Body of pancreas (tissue), 4 donors: ENCODE measurements at regions not wholly inside any gene's neighbourhood (a gene's known extent, or its start where the extent isn't known, plus 50 kb on each side); places are given as distances from the start of the nearest gene placed in this dataset.

ENCODE experiments used
- ATAC-seq: fragments of 150-250 bp; one replicate; pipeline ENCODE4 v1.9.1; 2016
- DNase-seq, 4 donors: peaks; one replicate each; pipeline ENCODE4 v3.0.0-alpha.2; 2019
- H3K27ac ChIP-seq, 4 donors: fragments of 200-600 bp; sonication (generic); 1 replicate in 3 of 4; 2 replicates in 1 of 4; pipeline versions ENCODE4 v1.5.1 to v1.6.1; 2016 to 2019; ENCODE audit warnings: mild to moderate bottlenecking in 1 of 4, mixed read lengths in 1 of 4, moderate library complexity in 1 of 4
- H3K27me3 ChIP-seq, 2 donors: fragments of 200-600 bp; sonication (generic); one replicate each; pipeline ENCODE4 v1.6.0; 2016; ENCODE audit warnings: mild to moderate bottlenecking in 1 of 2
- H3K36me3 ChIP-seq, 2 donors: fragments of 200-600 bp; sonication (generic); replicated peaks in 1 of 2; 2 replicates each; pipeline ENCODE4 v1.5.1; 2016; ENCODE audit warnings: low read depth in 2 of 2; ENCODE audit not compliant: insufficient read depth in 1 of 2
- H3K4me1 ChIP-seq: fragments of 200-600 bp; sonication (generic); one replicate; pipeline ENCODE4 v1.6.0; 2016
- H3K4me3 ChIP-seq, 2 donors: fragments of 200-600 bp; sonication (generic); 1 replicate in 1 of 2; 2 replicates in 1 of 2; pipeline ENCODE4 v1.5.1; 2016 to 2019
- H3K9me3 ChIP-seq, 3 donors: fragments of 200-600 bp; sonication (generic); 1 replicate in 2 of 3; 2 replicates in 1 of 3; pipeline ENCODE4 v1.5.1; 2016
- CTCF ChIP-seq, 7 experiments: fragments of 450-650 bp in 4 of 7; fragments of 200-600 bp in 3 of 7; sonication (generic) in 3 of 7; IDR thresholded peaks; one replicate each; pipeline ENCODE4 v1.5.1; 2016 to 2019; ENCODE audit warnings: antibody characterized with exemption in 7 of 7
- POLR2A ChIP-seq, 3 donors: fragments of 450-650 bp; IDR thresholded peaks; one replicate each; pipeline ENCODE4 v1.6.1; 2016; ENCODE audit warnings: antibody characterized with exemption in 3 of 3, mild to moderate bottlenecking in 2 of 3
- WGBS, 2 donors: methylation state at CpG; one replicate each; pipeline ENCODE4 v1.1.5; 2017; 5-methylcytosine and 5-hydroxymethylcytosine counted together
- intact Hi-C: fragments of 100-400 bp; cut with DNase I; formaldehyde crosslinking; loops from one replicate; pipeline ENCODE4 v1.15.1; 2023

- Histone ChIP-seq H3K4me3 (no peak overlapping the region), H3K27ac (no peak overlapping the region), H3K36me3 (no peaks in the 10 kb centered on the region), H3K4me1 (no peaks in the 10 kb centered on the region), H3K27me3 (no peaks in the 10 kb centered on the region), H3K9me3 (no peaks in the 10 kb centered on the region)
- DNase-seq (no peak), ATAC-seq (no peak)
- 49 to 69% methylated on average over 1 of the region's 1 CpG for WGBS, 2 donors
- intact Hi-C loops = no loop called here
- TF ChIP-seq CTCF (IDR thresholded peaks at IDR 0.05) = no peak
- no peak for TF ChIP-seq POLR2A (IDR thresholded peaks at IDR 0.05)
Observed at GRCh38 chr3:191889756-191890155, 428.8 kb downstream of the PYDC2 start.

GRCh38 chr3:191894406-191894805 is 433.4 kb downstream of the PYDC2 start:
- DNase-seq = no peak
- Histone ChIP-seq H3K27me3 (no peaks in the 10 kb centered on the region), H3K36me3 (no peaks in the 10 kb centered on the region), H3K4me1 (no peaks in the 10 kb centered on the region), H3K27ac (no peak overlapping the region), H3K4me3 (no peak overlapping the region), H3K9me3 (no peaks in the 10 kb centered on the region)
- 10 to 19% methylated on average over 1 of the region's 1 CpG for WGBS, 2 donors
- no peak for ATAC-seq
- intact Hi-C loops = no loop called here
- TF ChIP-seq CTCF (IDR thresholded peaks at IDR 0.05) = no peak
- no peak for TF ChIP-seq POLR2A (IDR thresholded peaks at IDR 0.05)

GRCh38 chr3:191901741-191902140 is 440.8 kb downstream of the PYDC2 start:
- Histone ChIP-seq H3K9me3 (no peaks in the 10 kb centered on the region), H3K4me3 (no peak overlapping the region), H3K27me3 (no peaks in the 10 kb centered on the region), H3K27ac (no peak overlapping the region), H3K4me1 (no peaks in the 10 kb centered on the region), H3K36me3 (no peaks in the 10 kb centered on the region)
- no peak for TF ChIP-seq POLR2A (IDR thresholded peaks at IDR 0.05)
- intact Hi-C loops = no loop called here
- WGBS, 2 donors = 45 to 62% methylated on average over 2 of the region's 2 CpGs
- ATAC-seq (no peak), DNase-seq (no peak)

GRCh38 chr3:191912616-191913204 is 451.7 kb downstream of the PYDC2 start:
- Histone ChIP-seq H3K27ac (no peak overlapping the region), H3K9me3 (no peaks in the 10 kb centered on the region), H3K36me3 (no peaks in the 10 kb centered on the region), H3K4me3 (no peak overlapping the region), H3K4me1 (no peaks in the 10 kb centered on the region), H3K27me3 (no peaks in the 10 kb centered on the region)
- TF ChIP-seq CTCF (IDR thresholded peaks at IDR 0.05) (no peak), POLR2A (IDR thresholded peaks at IDR 0.05) (no peak)
- intact Hi-C loops = no loop called here
- WGBS, 2 donors = 51 to 67% methylated on average over 11 of the region's 11 CpGs
- DNase-seq = no peak
- no peak for ATAC-seq

GRCh38 chr3:191915712-191916111 is 454.7 kb downstream of the PYDC2 start:
- 55 to 59% methylated on average over 2 of the region's 2 CpGs for WGBS, 2 donors
- Histone ChIP-seq H3K9me3 (no peaks in the 10 kb centered on the region), H3K27me3 (no peaks in the 10 kb centered on the region), H3K36me3 (no peaks in the 10 kb centered on the region), H3K4me3 (no peak overlapping the region), H3K27ac (no peak overlapping the region), H3K4me1 (no peaks in the 10 kb centered on the region)
- no peak for DNase-seq
- ATAC-seq = no peak
- no peak for TF ChIP-seq CTCF (IDR thresholded peaks at IDR 0.05)
- no peak for TF ChIP-seq POLR2A (IDR thresholded peaks at IDR 0.05)
- intact Hi-C loops = no loop called here
